Kasumi-1 (cell line): ENCODE measurements at regions not wholly inside any gene's neighbourhood (a gene's known extent, or its start where the extent isn't known, plus 50 kb on each side); places are given as distances from the start of the nearest gene placed in this dataset.
A peak's percentile ranks its signal among the peaks of the same experiment; 100 is the strongest.
"Not testable (repeated sequence)": the region's sequence is repeated elsewhere in the genome, so short reads cannot be mapped to it uniquely, and the experiment has no call there.

ENCODE experiments used
- DNase-seq, 2 experiments: peaks; one replicate each; lab custom pipeline; 2025; lab: John Stamatoyannopoulos, UW

DNA sequence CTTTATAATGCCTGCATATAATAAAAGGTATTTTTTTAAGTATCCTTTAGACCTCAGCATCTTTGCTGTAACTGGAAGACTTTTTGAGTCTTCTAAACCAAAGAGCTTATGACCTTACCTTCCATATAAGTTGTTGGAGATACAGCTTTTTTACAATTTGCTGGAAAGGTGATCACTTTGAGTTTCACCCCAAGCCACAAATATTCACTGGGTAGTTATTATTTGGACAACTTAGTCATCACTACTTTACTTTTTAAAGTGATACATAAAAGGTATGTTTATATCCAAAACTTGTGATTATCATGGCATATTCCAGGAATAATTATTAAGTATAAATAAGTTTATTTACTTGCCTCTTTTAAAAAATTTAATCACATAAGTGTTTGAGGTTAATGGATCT is 246.7 kb upstream of the NRIP1 start:
- no peak for DNase-seq

DNA sequence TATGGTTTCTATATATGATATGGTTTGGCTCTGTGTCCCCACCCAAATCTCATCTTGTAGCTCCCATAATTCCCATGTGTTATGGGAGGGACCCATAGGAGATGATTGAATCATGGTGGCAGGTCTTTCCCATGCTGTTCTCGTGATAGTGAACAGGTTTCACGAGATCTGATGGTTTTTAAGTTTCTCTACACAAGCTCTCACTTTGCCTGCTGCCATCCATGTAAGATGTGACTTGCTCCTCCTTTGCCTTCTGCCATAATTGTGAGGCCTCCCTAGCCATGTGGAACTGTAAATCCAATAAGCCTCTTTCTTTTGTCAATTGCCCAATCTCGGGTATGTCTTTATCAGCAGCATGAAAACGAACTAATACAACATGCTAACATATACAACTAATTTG is 252.2 kb upstream of the NRIP1 start:
- not testable (repeated sequence) for DNase-seq

DNA sequence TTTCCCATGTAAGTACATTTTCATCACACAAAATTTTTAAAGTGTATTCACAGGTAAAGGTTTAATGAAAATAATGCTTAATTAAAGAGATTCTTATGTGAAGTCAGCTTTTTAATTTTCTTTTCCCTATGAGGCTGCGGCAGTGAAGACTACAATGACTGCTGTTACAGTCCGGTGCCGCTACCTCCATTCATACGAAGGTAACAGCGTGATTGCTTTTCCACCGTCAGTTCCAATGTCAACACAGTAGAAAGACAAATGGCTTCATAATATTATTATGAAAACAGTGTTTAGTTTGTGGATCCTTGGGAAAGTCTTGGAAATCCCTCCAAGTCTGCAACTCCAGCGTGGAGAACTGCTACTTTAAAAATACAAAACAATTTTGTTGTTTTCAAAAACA is 254.9 kb upstream of the NRIP1 start:
- DNase-seq = no peak

DNA sequence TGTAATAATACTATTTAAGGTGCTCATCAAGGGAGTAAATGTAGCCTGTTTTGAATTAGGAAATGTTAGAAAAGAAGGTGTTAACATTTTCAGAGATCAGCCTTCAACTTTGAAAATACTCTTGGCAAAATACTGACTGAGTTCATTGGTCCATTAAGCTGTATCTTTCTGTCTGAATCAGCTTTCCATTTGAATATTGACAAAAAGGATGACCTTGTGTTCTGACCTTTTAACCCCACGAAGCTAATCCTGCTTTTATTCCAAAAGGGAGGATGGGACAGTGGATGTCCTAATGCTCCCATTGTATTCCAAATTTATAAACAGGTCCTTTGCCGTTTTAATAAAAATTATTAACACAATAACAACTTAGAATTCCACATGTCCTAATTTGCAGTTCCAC is 259.7 kb upstream of the NRIP1 start:
- no peak for DNase-seq

DNA sequence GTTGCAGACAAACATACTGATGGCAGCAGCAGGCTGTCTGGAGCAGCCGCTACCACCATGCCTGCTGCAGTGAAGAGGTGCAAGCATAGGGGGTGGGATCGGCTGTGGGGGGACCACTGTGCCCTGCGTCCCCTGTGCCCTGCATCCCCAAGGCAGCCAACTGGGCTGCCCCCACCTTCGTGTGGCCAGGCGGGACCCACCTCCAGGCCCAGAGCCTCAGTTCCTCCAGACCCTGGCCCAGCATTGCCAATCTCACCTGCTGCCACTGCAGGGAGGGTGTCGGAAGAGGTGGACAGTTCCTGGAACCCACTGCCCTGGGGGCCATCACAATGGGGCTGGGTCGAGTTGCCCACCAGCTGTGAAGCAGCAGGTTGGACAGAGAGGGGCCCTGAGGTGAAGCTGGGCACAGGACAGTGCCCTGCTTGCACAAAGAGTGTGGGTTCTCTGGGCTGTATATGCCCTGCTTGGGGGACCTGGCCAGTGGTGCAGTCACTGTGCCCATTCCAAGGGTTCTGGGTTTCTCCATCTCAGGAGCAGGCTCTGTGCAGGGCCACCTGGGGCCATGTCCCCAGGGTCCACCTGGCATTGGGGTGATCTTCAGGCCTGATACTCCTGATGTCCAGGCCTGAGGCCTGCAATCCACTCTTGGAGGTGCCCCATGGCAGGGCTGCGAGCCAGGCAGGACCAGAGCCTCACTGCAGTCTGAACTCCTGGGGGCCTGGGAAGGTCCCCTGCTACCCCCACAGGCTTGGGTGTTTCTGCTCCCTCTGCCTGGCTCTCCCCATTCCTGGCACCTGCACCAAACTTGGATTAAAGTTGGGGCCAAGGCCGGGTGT is 261.4 kb upstream of the NRIP1 start:
- DNase-seq = no peak

DNA sequence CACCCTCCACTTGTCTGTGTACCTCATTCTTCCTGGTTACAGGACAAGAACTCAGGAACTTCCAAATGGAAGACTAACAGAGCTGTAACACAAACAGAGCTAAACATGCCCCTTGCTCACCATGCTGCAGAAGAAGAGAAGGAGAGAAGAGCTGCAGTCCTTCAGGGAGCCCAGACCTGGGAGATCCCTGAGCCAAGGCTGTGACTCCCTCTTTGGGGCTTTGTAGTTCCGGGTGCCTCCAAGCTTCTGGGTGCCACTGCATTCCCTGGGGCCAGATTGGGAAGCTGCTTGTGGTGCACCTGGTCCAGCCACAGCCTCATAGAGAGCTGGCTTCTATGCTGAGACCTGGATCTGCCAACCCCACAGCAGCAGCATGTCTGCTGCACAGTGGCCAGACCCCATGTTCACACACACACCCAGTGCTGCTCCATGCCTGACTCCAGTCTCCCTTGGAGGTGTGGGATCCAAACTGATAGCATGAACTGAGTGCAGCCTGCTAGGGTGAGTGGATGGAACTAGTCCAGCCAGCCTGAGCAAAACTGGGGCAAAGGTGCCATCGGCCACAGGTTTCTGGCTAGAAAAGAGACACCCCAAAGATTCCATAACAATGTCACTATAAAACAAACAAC is 263.0 kb upstream of the NRIP1 start:
- DNase-seq = no peak

DNA sequence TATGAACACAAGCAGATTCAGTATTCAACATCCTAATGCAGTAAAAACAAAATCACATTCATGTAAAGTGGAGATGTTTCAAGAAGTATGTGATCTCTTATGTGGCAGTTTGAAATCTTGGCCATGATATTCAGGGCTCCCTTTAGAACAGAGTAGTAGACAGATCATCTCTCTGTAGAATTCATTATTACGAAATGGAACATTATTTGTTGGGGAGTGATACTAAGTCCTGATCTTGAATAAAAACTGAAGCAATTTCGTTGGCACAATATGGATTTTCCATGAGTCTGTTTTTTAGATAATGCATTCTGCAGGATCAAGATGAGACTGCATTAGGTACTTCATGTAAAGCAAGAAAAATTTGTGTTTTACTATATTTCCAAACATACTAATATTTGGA is 264.4 kb upstream of the NRIP1 start:
- DNase-seq = no peak

DNA sequence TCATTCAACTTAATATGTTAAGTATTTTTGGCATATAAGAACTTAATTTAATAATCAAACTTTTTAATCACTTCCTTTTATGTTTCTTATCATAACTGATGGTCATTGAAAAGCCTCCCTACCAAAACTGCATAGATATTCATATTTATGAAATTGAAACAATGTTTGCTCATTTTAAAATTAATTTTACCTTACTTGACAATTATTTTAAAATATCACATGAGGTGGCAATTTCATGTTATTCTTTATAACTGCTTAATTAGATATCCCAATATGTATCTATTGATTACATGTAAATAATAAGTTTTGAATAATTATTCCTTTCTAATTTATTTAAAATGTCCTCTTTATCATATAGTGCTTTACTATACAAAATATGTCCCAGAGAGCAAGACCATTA is 266.1 kb upstream of the NRIP1 start:
- DNase-seq = no peak

DNA sequence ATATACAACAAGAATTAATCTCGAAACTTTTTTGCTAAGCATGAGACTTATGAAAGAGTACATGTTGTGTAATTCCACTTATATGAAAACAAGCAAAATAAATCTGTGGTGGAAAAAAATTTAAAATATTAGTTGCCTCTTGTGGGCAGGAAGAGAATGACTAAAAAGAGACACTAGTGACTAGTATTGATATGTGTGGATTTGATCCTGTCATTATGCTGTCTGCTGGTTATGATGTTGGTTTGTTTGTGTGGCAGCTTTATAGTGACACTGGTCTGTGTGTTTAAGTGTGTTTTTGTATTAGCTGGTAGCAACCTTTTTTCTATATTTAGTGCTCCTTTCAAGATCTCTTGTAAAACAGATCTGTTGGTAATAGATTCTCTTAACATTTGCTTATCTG is 267.8 kb upstream of the NRIP1 start:
- no peak for DNase-seq

DNA sequence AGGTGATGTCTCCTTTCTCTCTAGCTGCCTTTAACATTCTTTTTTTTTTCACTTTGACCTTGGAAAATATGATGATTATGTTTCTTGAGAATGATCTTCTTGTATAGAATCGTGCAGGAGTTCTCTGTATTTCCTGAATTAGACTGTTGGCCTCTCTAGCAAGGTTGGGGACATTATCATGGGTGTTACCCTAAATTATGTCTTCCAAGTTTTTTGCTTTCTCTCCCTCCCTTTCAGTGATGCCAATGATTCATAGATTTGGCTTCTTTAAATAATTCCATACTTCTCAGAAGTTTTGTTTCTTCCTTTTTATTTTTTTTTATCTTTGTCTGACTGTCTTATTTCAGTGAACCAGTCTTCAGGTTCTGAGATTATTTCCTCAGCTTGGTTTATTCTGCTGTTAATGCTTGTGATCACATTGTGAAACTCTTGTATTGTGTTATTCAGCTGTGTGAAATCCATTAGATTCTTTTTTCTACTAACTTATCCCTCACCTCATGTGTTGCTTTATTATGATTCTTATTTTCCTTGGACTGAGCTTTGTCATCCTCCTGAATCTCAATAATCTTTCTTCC is 268.4 kb upstream of the NRIP1 start:
- no peak for DNase-seq

DNA sequence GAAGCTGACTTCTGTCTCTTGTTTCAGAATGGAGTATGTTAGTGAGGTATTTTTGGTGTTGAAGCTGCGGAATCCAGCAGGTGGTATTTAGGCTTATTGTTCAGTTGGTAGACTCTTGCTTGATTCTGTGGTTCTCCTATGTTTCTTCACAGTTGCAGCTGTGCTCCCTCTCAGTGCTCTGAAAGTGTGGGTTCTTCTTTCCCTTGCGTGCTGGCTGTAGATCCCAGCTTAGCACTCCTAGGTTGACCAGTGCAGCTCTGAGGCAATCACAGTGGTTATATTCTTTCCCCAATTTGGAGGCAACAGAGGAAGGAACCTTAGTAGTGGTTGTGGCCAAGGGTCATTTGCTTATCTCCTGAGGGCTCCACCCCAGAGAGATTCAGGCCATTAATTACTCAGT is 269.2 kb upstream of the NRIP1 start:
- DNase-seq = no peak

DNA sequence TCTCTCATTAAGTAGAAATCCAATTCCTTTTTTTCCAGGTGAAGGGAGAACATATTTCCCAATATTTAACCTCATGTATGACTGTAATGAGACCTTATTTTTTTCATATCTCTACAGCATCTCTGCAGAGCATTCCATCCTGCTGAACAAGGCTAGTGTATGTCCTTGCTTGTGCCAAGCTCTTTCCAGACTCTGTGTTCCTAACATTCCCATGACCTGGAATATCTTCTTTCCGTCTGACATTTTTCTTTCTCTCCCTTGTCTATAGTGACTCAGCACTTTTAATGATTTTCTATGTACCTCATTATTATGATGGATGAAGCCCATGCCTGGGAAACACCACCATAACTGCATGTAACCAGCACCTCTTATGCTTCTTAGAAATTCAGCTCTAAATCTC is 278.3 kb upstream of the NRIP1 start:
- DNase-seq = no peak

DNA sequence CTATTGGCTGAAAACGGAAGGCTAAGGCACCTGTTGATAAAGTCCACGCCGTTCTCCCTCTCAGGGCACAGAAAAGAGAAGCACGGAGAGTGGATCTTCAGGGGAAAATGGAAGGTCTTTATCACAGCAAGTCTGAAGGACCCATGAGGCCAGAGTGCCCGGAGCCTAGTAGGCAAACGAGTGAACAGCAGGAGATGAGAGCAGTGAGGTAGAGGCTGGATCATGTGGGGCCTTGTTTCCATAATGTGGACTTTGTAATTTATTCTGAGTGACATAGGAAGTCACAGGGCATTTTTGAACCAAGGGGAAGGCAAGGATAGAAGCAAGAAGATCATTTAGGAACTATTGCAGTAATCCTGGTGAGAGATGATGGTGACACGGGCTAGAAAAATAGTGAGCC is 287.2 kb upstream of the NRIP1 start:
- DNase-seq = no peak

DNA sequence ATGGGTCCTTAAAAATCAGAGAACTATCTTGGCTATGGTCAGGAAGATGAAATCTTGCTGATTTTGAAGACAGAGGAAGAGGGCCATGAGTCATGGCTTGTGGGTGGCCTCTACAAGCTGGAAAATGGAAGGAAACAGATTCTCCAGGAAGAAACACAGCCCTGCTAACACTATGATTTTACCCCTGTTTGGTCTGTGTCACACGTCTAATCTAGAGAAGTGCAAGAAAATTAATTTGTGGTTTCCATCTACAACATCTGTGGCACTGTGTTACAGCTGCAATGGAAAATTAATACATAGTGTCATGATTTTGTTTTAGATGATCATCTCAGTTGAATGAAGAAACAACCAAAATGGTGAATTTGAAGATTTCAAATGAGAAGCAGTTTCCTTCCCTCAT is 288.7 kb upstream of the NRIP1 start:
- DNase-seq = peak; percentile 21 to 43

DNA sequence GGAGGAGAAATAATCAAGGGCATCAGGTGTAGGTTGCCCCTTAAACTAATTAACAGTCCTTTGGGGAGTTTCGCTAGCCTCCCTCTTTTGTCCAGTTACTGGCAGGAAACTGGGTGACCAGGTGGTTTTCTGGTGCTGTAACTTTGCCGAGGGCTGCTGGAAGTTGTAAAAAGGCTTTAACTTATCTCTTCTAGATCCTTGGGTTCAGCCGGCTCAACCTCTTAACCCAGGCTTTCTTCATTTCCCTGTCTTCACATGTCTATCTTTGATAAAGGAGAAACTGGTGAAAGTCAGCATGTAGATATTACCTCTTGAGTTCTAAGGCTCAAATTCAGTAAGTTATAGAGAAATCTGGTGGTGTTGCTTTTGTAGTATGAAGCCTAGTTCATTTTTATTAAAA is 289.7 kb upstream of the NRIP1 start:
- peak in 1 of 2 experiments; percentile 24 for DNase-seq

DNA sequence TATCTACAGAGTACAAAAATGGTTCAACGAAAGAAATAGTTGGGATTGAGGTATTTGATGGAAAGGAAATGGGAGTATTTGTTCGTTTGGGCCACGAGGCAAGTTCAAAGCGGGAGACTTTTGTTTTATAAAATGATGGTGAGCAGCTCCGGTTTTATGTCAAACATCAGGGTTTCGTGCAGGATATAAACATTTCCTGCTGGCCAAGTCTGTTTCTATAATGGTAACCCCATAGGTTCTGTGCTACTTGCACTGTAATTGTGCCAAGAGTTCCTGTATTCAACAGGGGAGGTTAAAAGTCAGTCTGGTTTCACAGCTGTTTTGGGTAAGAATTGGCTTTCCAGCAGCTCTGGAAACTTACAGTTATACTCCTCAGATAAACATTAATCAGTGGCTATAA is 290.3 kb upstream of the NRIP1 start:
- DNase-seq = peak; percentile 60 to 82

DNA sequence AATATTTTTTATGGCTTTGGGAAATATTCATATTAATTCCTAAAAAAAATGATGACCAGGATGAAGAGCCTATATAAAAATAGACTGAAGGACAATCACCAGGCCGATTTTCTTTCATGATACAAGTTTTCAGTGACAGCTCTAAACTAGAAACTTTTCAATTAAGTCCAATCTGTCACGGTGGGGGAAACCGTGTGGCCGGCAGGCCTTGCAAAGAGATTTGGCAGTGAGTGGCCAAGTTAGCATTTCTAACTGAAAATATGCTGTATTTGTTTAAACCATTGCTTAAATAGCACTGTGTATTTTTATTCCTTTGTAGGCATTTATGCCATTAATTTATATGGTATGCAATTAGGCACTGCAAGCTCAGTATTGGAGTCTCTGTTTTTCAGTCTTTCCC is 294.5 kb upstream of the NRIP1 start:
- no peak for DNase-seq

DNA sequence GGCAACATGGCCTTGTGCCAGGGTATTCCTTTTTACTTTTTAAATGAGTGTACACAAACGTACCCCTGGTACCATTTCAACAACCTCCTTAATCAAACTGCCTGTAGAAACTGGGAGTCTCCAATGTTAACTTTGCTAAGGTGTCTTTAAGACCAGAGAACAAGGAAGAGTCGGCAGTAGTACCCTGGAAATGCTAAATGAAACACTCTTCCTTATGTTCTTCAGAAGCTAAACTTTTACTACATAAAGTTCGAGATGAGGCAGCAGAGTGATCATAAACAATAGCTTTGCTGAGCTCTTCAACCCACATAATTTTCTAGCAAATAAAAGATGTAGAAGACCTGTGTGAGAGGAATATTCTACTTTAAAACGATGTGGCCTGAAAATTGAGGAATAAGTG is 297.7 kb upstream of the NRIP1 start:
- no peak for DNase-seq

DNA sequence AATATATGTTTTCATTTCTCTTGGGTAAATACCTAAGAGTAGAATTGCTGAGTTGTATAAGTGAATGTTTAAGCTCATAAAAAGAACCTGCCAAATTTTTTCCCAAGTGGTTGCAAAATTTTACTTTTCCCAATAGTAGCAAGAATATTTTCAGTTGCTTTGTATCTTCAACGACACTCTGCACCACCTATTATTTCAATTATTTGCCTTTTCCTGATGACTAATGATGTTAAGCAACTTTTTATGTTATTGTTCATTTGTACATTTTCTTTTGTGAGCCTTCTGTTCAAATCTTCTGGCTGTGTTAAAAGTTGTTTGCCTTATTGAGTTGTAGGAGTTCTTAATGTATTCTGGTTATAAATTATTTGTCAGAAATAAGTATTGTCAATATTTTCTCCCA is 299.1 kb upstream of the NRIP1 start:
- no peak for DNase-seq

DNA sequence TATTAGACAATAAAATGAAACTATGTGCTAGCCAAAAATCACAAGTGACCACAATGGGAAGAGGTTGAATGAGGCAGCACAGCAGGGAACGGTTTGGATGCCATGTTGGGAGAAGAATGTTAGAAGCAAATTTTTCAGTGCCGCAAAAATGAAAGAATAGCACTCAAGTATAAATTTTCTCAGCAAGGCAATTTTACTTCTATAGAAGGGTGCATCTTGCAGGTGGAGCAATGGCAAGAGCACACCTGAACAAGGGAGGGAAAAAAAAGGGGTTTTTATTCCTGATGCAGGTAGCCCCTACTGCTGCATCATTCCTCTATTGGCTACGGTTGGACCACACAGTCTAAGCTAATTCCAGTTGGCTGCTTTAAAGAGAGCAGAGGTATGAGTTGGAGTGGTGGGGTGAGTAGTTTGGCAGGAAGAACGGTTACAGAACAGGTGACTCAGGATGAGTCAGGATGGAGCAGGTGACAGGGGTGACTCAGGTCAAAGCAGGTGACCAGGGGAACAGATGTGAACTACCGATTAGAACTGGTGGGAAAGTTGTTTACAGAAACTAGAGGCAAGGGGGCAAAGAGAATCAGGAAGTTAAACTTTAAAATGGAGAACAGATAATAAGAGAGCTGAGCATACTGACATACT is 301.1 kb upstream of the NRIP1 start:
- DNase-seq = no peak

DNA sequence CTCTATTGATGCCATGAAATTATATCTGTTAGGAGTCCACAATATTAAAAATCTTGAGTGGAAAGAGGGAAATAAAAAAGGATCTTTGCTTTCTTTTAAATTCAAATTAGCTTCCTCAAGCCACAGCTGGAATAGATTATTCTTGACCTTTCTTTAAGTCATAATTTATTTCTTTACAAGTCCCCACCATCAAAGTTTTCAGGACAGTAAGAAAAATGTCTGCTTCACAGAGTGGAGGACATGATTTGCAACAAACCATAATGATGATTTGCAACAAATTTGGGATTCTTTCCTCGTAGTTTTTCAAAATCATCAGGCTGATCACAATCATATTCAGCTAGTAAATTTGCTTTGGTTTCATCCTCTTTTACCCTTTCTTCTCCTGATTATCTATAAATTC is 301.8 kb upstream of the NRIP1 start:
- no peak for DNase-seq

DNA sequence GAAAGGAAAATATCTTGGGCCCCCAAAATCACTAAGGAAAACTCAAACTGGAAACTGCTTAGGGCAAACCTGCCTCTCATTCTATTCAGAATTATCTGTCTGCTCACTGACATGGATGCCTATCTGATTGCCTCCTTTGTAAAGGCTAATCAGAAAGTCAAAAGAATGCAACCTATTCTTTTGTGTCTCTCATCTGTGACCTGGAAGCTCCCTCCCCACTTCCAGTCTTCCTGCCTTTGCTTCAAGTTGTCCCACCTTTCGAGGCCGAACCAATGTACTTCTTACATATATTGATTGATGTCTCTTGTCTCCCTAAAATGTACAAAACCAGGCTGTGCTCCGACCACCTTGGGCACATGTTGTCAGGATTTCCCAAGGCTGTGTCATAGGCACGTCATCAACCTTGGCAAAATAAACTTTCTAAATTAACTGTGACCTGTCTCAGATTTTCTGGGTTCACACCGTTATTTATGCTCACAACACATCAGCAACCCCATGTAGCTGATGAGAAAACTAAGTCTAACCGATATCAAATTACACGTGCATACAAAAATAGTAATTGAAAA is 302.3 kb upstream of the NRIP1 start:
- no peak for DNase-seq
